A673 (cell line): ENCODE measurements at regions not wholly inside any gene's neighbourhood (a gene's known extent, or its start where the extent isn't known, plus 50 kb on each side); places are given as distances from the start of the nearest gene placed in this dataset.
"Not testable (repeated sequence)": the region's sequence is repeated elsewhere in the genome, so short reads cannot be mapped to it uniquely, and the experiment has no call there.

Source experiments
- BruUV-seq: library from RNA; stranded (reverse); fragments of 400-500 nt; replicated peaks from 2 replicates; lab custom pipeline; 2021; lab: Mats Ljungman, UMichigan
- CTCF ChIA-PET: fragments of 300-600 bp; sonication (Branson Sonifier 250); formaldehyde crosslinking; loops from one replicate; lab custom pipeline; 2022; ENCODE audit warnings: antibody characterized with exemption; lab: Charles Lee
- POLR2A ChIA-PET: fragments of 300-600 bp; sonication (Branson Sonifier 250); formaldehyde crosslinking; loops from one replicate; lab custom pipeline; 2022; ENCODE audit warnings: antibody characterized with exemption; ENCODE audit not compliant: low non-redundant PET; lab: Charles Lee
- DNase-seq: peaks from one replicate; pipeline ENCODE4 v3.0.0-alpha.2; 2015; ENCODE audit warnings: low spot score
- H3K27ac ChIP-seq: fragments of 200-600 bp; sonication (generic); 2 replicates; pipeline ENCODE4 v1.5.1; 2016; ENCODE audit warnings: mixed run types, low read depth, mild to moderate bottlenecking, mixed read lengths, antibody characterized with exemption, low read length; ENCODE audit not compliant: poor library complexity, severe bottlenecking
- H3K27me3 ChIP-seq: fragments of 200-600 bp; sonication (generic); replicated peaks from 2 replicates; pipeline ENCODE4 v1.6.1; 2017; ENCODE audit warnings: mixed run types, low read depth, mild to moderate bottlenecking, mixed read lengths, antibody characterized with exemption, low read length; ENCODE audit not compliant: insufficient read depth, poor library complexity
- H3K36me3 ChIP-seq: fragments of 200-600 bp; sonication (generic); 2 replicates; pipeline ENCODE4 v1.6.1; 2016; ENCODE audit warnings: mixed run types, mild to moderate bottlenecking, mixed read lengths, antibody characterized with exemption, low read length; ENCODE audit not compliant: insufficient read depth, poor library complexity, severe bottlenecking
- H3K4me1 ChIP-seq: fragments of 200-600 bp; sonication (generic); 2 replicates; pipeline ENCODE4 v1.6.1; 2017; ENCODE audit warnings: mixed run types, mild to moderate bottlenecking, mixed read lengths, antibody characterized with exemption, low read length; ENCODE audit not compliant: insufficient read depth, poor library complexity, severe bottlenecking
- H3K4me3 ChIP-seq: fragments of 200-600 bp; sonication (generic); 2 replicates; pipeline ENCODE4 v1.5.1; 2016; ENCODE audit warnings: low read depth, mixed run types, mild to moderate bottlenecking, mixed read lengths, low read length; ENCODE audit not compliant: poor library complexity, severe bottlenecking
- H3K9me3 ChIP-seq: fragments of 200-600 bp; sonication (generic); 2 replicates; pipeline ENCODE4 v1.6.1; 2016; ENCODE audit warnings: mixed run types, low read depth, mild to moderate bottlenecking, mixed read lengths, antibody characterized with exemption, low read length; ENCODE audit not compliant: poor library complexity, severe bottlenecking
- CTCF ChIP-seq: fragments of 300-800, 200-600 bp; sonication (generic); conservative IDR thresholded peaks from 2 replicates; pipeline ENCODE4 v1.5.1; 2017; ENCODE audit warnings: low read depth, mild to moderate bottlenecking, antibody characterized with exemption, low read length, moderate library complexity, mixed read lengths
- EZH2 ChIP-seq: fragments of 200-600 bp; sonication (generic); IDR thresholded peaks from 2 replicates; pipeline ENCODE4 v1.6.1; 2017; ENCODE audit warnings: borderline replicate concordance, low read depth, mild to moderate bottlenecking, mixed read lengths, antibody characterized with exemption, low read length; ENCODE audit not compliant: poor library complexity, severe bottlenecking
- intact Hi-C: fragments of 100-400 bp; cut with micrococcal nuclease; formaldehyde crosslinking; loops from one replicate; pipeline ENCODE4 v1.10.0; 2022; ENCODE audit not compliant: unreplicated experiment

- Histone ChIP-seq H3K27ac (no peak overlapping the region), H3K27me3 (no peaks in the 10 kb centered on the region), H3K36me3 (no peaks in the 10 kb centered on the region), H3K9me3 (no peaks in the 10 kb centered on the region), H3K4me3 (no peak overlapping the region), H3K4me1 (no peaks in the 10 kb centered on the region)
- TF ChIP-seq CTCF, result no peak
- TF ChIP-seq EZH2, result no peak
- CTCF ChIA-PET, result no interaction called here
- intact Hi-C loops, result no loop called here
- no peak for DNase-seq
- POLR2A ChIA-PET, result no interaction called here
- no TSS peak for BruUV-seq
Observed at GRCh38 chr2:14081521-14081920, 551.0 kb upstream of the LRATD1 start.

GRCh38 chr2:14082640-14083039 lies 549.9 kb upstream of the LRATD1 start:
- Histone ChIP-seq H3K4me3 (no peak overlapping the region), H3K4me1 (no peaks in the 10 kb centered on the region), H3K27me3 (no peaks in the 10 kb centered on the region), H3K36me3 (no peaks in the 10 kb centered on the region), H3K27ac (no peak overlapping the region), H3K9me3 (no peaks in the 10 kb centered on the region)
- BruUV-seq, result no TSS peak
- no peak for DNase-seq
- ChIA-PET POLR2A (no interaction called here), CTCF (no interaction called here)
- TF ChIP-seq EZH2, result no peak
- TF ChIP-seq CTCF, result no peak
- intact Hi-C loops, result no loop called here

- H3K27me3 ChIP-seq, result no peaks in the 10 kb centered on the region
- ChIA-PET POLR2A (no interaction called here), CTCF (no interaction called here)
- H3K9me3 ChIP-seq, result no peaks in the 10 kb centered on the region
- no TSS peak for BruUV-seq
- no peak for DNase-seq
- H3K27ac ChIP-seq, result no peak overlapping the region
- no peaks in the 10 kb centered on the region for H3K36me3 ChIP-seq
- TF ChIP-seq CTCF (no peak), EZH2 (no peak)
- intact Hi-C loops, result no loop called here
- no peak overlapping the region for H3K4me3 ChIP-seq
- no peaks in the 10 kb centered on the region for H3K4me1 ChIP-seq
Observed at GRCh38 chr2:14094592-14094991, 537.9 kb upstream of the LRATD1 start.

GRCh38 chr2:14099101-14099500 lies 533.4 kb upstream of the LRATD1 start:
- CTCF ChIA-PET, intact Hi-C loops, H3K27me3 ChIP-seq, BruUV-seq, H3K27ac ChIP-seq, H3K4me1 ChIP-seq, H3K9me3 ChIP-seq, H3K36me3 ChIP-seq, H3K4me3 ChIP-seq, POLR2A ChIA-PET, DNase-seq: not testable (repeated sequence)
